ENCODE measurements at regions not wholly inside any gene's neighbourhood (a gene's known extent, or its start where the extent isn't known, plus 50 kb on each side); places are given as distances from the start of the nearest gene placed in this dataset.

DNA sequence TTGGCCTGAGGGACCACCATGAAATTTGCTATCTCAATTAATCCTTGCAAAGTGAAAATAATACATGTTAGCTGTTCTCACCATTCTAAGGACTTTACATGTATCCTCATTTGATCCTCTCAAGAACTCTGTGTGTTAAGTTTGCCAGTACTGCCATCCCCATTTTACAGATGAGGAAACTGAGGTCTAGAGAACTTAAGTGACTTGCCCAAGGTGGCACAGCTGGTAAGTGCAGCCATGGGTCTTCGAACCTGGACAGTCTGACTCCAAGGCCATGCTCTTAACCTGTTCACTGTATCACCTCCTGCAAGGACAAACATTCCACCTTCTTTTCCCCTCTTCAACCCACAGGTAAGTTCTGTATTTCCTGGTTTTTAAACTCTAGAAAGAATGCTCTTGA, 85.3 kb upstream of the NFE2L3 start:
- no peaks in the 10 kb centered on the region for H3K4me1 ChIP-seq (ENCODE audit: control insufficient read depth in 2 of 2, insufficient read depth in 2 of 2, low read length in 1 of 2)
- WGBS, 2 donors: 83 to 90% methylated on average over 1 of the region's 1 CpG
- no peak overlapping the region for H3K4me3 ChIP-seq (ENCODE audit: low read depth in 1 of 2, low read length in 2 of 2)
- H3K9me3 ChIP-seq (ENCODE audit: control insufficient read depth in 2 of 2, insufficient read depth in 1 of 2, low read depth in 1 of 2, low read length in 1 of 2): no peaks in the 10 kb centered on the region
- no peaks in the 10 kb centered on the region for H3K36me3 ChIP-seq (ENCODE audit: control insufficient read depth in 2 of 2, insufficient read depth in 2 of 2, low read length in 1 of 2)
- H3K27me3 ChIP-seq (ENCODE audit: control insufficient read depth in 1 of 2, insufficient read depth in 2 of 2, low read length in 2 of 2): no peaks in the 10 kb centered on the region
- H3K27ac ChIP-seq (ENCODE audit: low read depth in 2 of 2, low read length in 1 of 2): no peak overlapping the region

GRCh38 chr7:26070290-26070689, 81.7 kb upstream of the NFE2L3 start:
- no peak overlapping the region for H3K4me3 ChIP-seq (ENCODE audit: low read depth in 1 of 2, low read length in 2 of 2)
- no peaks in the 10 kb centered on the region for H3K36me3 ChIP-seq (ENCODE audit: control insufficient read depth in 2 of 2, insufficient read depth in 2 of 2, low read length in 1 of 2)
- no peaks in the 10 kb centered on the region for H3K27me3 ChIP-seq (ENCODE audit: control insufficient read depth in 1 of 2, insufficient read depth in 2 of 2, low read length in 2 of 2)
- no peak overlapping the region for H3K27ac ChIP-seq (ENCODE audit: low read depth in 2 of 2, low read length in 1 of 2)
- H3K4me1 ChIP-seq (ENCODE audit: control insufficient read depth in 2 of 2, insufficient read depth in 2 of 2, low read length in 1 of 2): no peaks in the 10 kb centered on the region
- WGBS, 2 donors: 72 to 85% methylated on average over 2 of the region's 2 CpGs
- no peaks in the 10 kb centered on the region for H3K9me3 ChIP-seq (ENCODE audit: control insufficient read depth in 2 of 2, insufficient read depth in 1 of 2, low read depth in 1 of 2, low read length in 1 of 2)

- Histone ChIP-seq H3K4me3 (ENCODE audit: low read depth in 1 of 2, low read length in 2 of 2) (no peak overlapping the region), H3K9me3 (ENCODE audit: control insufficient read depth in 2 of 2, insufficient read depth in 1 of 2, low read depth in 1 of 2, low read length in 1 of 2) (no peaks in the 10 kb centered on the region), H3K27me3 (ENCODE audit: control insufficient read depth in 1 of 2, insufficient read depth in 2 of 2, low read length in 2 of 2) (no peaks in the 10 kb centered on the region), H3K36me3 (ENCODE audit: control insufficient read depth in 2 of 2, insufficient read depth in 2 of 2, low read length in 1 of 2) (no peaks in the 10 kb centered on the region), H3K27ac (ENCODE audit: low read depth in 2 of 2, low read length in 1 of 2) (no peak overlapping the region), H3K4me1 (ENCODE audit: control insufficient read depth in 2 of 2, insufficient read depth in 2 of 2, low read length in 1 of 2) (no peaks in the 10 kb centered on the region)
- 70 to 80% methylated on average over 4 of the region's 4 CpGs for WGBS, 2 donors
These were observed 80.2 kb upstream of the NFE2L3 start for GRCh38 chr7:26071622-26072456.

DNA sequence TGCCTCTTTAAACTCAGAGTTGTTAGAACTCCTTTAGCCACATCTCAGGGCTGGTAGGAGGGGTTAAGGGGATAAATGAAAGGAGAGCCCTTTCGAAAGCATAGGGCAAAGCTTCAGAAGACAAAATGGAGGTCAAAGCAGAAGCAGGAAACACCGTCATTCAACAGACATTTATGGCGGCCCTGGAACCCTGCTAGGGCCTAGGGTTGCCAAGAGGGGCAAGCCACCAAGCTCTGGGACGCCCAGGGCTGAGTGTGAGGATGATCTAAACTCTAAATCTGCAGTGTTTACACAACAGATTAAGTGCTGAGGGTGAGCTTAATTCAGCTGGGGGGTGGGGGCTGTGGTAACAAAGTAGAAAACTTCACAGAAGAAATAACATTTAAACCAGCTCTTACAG, 79.0 kb upstream of the NFE2L3 start:
- 62 to 63% methylated on average over 4 of the region's 4 CpGs for WGBS, 2 donors
- no peaks in the 10 kb centered on the region for H3K36me3 ChIP-seq (ENCODE audit: control insufficient read depth in 2 of 2, insufficient read depth in 2 of 2, low read length in 1 of 2)
- no peak overlapping the region for H3K4me3 ChIP-seq (ENCODE audit: low read depth in 1 of 2, low read length in 2 of 2)
- H3K27me3 ChIP-seq (ENCODE audit: control insufficient read depth in 1 of 2, insufficient read depth in 2 of 2, low read length in 2 of 2): no peaks in the 10 kb centered on the region
- no peaks in the 10 kb centered on the region for H3K4me1 ChIP-seq (ENCODE audit: control insufficient read depth in 2 of 2, insufficient read depth in 2 of 2, low read length in 1 of 2)
- no peak overlapping the region for H3K27ac ChIP-seq (ENCODE audit: low read depth in 2 of 2, low read length in 1 of 2)
- H3K9me3 ChIP-seq (ENCODE audit: control insufficient read depth in 2 of 2, insufficient read depth in 1 of 2, low read depth in 1 of 2, low read length in 1 of 2): no peaks in the 10 kb centered on the region

- peaks cover 0 to 3% of the 10 kb centered on the region in 2 donors for H3K4me1 ChIP-seq (ENCODE audit: control insufficient read depth in 2 of 2, insufficient read depth in 2 of 2, low read length in 1 of 2)
- H3K27me3 ChIP-seq (ENCODE audit: control insufficient read depth in 1 of 2, insufficient read depth in 2 of 2, low read length in 2 of 2): no peaks in the 10 kb centered on the region
- WGBS, 2 donors: 81 to 84% methylated on average over 4 of the region's 4 CpGs
- H3K9me3 ChIP-seq (ENCODE audit: control insufficient read depth in 2 of 2, insufficient read depth in 1 of 2, low read depth in 1 of 2, low read length in 1 of 2): no peaks in the 10 kb centered on the region
- H3K4me3 ChIP-seq (ENCODE audit: low read depth in 1 of 2, low read length in 2 of 2): no peak overlapping the region
- no peak overlapping the region for H3K27ac ChIP-seq (ENCODE audit: low read depth in 2 of 2, low read length in 1 of 2)
- no peaks in the 10 kb centered on the region for H3K36me3 ChIP-seq (ENCODE audit: control insufficient read depth in 2 of 2, insufficient read depth in 2 of 2, low read length in 1 of 2)
These were observed 77.1 kb upstream of the NFE2L3 start for GRCh38 chr7:26074919-26075318.

DNA sequence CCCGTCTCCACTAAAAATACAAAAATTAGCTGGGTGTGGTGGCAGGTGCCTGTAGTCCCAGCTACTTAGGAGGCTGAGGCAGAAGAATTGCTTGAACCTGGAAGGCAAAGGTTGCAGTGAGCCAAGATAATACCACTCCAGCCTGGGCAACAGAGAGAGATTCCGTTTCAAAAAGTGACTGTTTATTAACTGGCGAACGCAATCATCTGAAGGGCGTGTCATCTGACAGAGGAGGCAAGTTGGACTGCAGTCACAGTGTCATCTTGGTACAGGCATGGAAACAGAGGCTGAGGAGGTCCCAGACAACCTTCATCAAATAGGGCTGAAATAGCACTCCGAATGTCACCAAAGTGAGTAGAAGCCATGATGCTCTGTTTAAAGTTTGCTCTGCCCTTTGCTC, 75.3 kb upstream of the NFE2L3 start:
- H3K4me1 ChIP-seq (ENCODE audit: control insufficient read depth in 2 of 2, insufficient read depth in 2 of 2, low read length in 1 of 2): peaks cover 0 to 3% of the 10 kb centered on the region in 2 donors
- WGBS, 2 donors: 74 to 89% methylated on average over 6 of the region's 6 CpGs
- no peaks in the 10 kb centered on the region for H3K36me3 ChIP-seq (ENCODE audit: control insufficient read depth in 2 of 2, insufficient read depth in 2 of 2, low read length in 1 of 2)
- H3K27ac ChIP-seq (ENCODE audit: low read depth in 2 of 2, low read length in 1 of 2): no peak overlapping the region
- H3K4me3 ChIP-seq (ENCODE audit: low read depth in 1 of 2, low read length in 2 of 2): no peak overlapping the region
- no peaks in the 10 kb centered on the region for H3K9me3 ChIP-seq (ENCODE audit: control insufficient read depth in 2 of 2, insufficient read depth in 1 of 2, low read depth in 1 of 2, low read length in 1 of 2)
- no peaks in the 10 kb centered on the region for H3K27me3 ChIP-seq (ENCODE audit: control insufficient read depth in 1 of 2, insufficient read depth in 2 of 2, low read length in 2 of 2)

DNA sequence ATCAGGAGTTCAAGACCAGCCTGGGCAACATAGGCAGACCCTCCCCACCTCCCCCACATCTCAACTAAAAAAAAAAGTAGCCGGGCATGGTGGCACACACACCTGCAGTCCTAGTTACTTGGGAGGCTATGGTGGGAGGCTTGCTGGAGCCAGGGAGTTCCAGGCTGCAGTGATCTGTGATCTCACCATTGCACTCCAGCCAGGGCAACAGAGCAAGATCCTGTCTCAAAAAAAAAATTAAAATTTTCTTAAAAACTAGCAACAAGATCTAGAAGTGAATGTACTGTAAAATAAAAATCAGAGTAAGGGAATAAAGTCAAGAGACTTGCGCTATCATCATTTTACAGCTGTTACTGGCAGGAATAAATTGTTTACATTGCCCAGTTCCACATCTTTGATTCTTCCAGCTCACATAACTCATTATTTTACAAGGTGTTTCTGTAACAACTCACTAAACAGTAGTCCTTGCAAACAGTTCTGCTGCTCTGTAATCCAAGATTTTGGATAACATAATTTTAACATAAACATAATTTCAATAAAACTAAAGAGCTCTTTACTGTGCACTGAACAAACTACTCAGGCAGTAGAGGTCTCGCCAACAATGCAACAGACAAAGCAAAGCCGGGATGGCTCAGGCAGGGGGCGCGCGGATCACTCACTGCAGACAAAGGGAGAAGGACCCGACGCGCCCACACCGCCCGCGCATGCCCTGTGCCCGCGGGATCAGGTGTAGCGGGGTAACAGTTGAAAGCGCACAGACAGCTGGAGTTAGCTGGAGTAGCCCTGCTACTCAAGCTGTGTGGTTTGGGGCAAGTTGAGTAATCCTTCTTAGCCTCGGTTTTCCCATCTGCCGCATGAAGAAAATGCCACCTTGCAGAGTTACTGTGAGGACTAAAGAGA, 73.3 kb upstream of the NFE2L3 start:
- no peak overlapping the region for H3K27ac ChIP-seq (ENCODE audit: low read depth in 2 of 2, low read length in 1 of 2)
- H3K4me3 ChIP-seq (ENCODE audit: low read depth in 1 of 2, low read length in 2 of 2): no peak overlapping the region
- 14 to 15% methylated on average over 19 of the region's 19 CpGs for WGBS, 2 donors
- H3K9me3 ChIP-seq (ENCODE audit: control insufficient read depth in 2 of 2, insufficient read depth in 1 of 2, low read depth in 1 of 2, low read length in 1 of 2): no peaks in the 10 kb centered on the region
- H3K36me3 ChIP-seq (ENCODE audit: control insufficient read depth in 2 of 2, insufficient read depth in 2 of 2, low read length in 1 of 2): no peaks in the 10 kb centered on the region
- H3K4me1 ChIP-seq (ENCODE audit: control insufficient read depth in 2 of 2, insufficient read depth in 2 of 2, low read length in 1 of 2): peaks cover 0 to 3% of the 10 kb centered on the region in 2 donors
- H3K27me3 ChIP-seq (ENCODE audit: control insufficient read depth in 1 of 2, insufficient read depth in 2 of 2, low read length in 2 of 2): no peaks in the 10 kb centered on the region

DNA sequence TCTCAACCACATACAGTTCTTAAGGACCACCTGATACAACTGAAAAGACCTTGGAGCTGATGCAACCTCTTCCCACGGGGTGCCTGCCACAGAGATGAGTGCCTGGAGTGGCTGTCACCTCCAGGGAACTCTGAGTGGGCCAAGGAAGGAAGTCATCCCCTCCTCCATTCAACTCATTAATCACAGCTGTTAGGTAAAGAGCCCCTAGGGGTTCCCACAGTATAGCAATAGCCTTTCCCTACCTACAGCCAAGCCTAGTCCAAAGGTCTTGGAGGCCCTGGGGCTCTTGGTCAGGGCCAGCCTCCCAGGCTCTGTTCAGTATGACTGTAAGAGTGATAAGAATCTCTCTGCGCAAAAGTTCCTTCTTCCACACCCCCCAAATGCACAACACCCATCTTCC, 70.4 kb upstream of the NFE2L3 start:
- H3K27me3 ChIP-seq (ENCODE audit: control insufficient read depth in 1 of 2, insufficient read depth in 2 of 2, low read length in 2 of 2): no peaks in the 10 kb centered on the region
- whole genome bisulfite sequencing, 2 donors: 54 to 63% methylated on average over 2 of the region's 2 CpGs
- no peak overlapping the region for H3K4me3 ChIP-seq (ENCODE audit: low read depth in 1 of 2, low read length in 2 of 2)

DNA sequence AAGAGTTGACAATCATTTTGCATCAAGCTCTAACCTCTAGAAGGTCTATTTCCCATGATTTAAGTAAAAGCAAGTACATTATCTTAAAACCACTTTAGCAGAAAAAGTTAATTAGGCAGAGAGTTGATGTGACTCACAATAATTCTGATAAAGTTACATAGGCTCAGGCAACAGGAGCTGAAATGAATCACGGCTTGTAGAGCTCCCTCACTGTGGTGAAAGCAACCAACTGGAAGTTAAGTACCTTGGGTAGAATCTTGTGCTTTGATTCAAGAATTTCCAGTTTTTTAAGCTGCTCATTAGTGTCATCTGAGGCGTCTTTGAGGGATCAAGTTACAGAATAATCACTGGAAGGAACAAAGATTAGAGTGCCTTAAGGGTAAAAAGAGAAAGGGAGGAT, 68.9 kb upstream of the NFE2L3 start:
- no peaks in the 10 kb centered on the region for H3K36me3 ChIP-seq (ENCODE audit: control insufficient read depth in 2 of 2, insufficient read depth in 2 of 2, low read length in 1 of 2)
- H3K4me1 ChIP-seq (ENCODE audit: control insufficient read depth in 2 of 2, insufficient read depth in 2 of 2, low read length in 1 of 2): peaks cover 0 to 5% of the 10 kb centered on the region in 2 donors
- H3K27me3 ChIP-seq (ENCODE audit: control insufficient read depth in 1 of 2, insufficient read depth in 2 of 2, low read length in 2 of 2): no peaks in the 10 kb centered on the region
- 30 to 45% methylated on average over 2 of the region's 2 CpGs for WGBS, 2 donors
- H3K9me3 ChIP-seq (ENCODE audit: control insufficient read depth in 2 of 2, insufficient read depth in 1 of 2, low read depth in 1 of 2, low read length in 1 of 2): no peaks in the 10 kb centered on the region
- H3K27ac ChIP-seq (ENCODE audit: low read depth in 2 of 2, low read length in 1 of 2): no peak overlapping the region
- no peak overlapping the region for H3K4me3 ChIP-seq (ENCODE audit: low read depth in 1 of 2, low read length in 2 of 2)

More for the DNA sequence above, 70.4 kb upstream of the NFE2L3 start:
- no peak overlapping the region for H3K27ac ChIP-seq (ENCODE audit: low read depth in 2 of 2, low read length in 1 of 2)
- no peaks in the 10 kb centered on the region for H3K9me3 ChIP-seq (ENCODE audit: control insufficient read depth in 2 of 2, insufficient read depth in 1 of 2, low read depth in 1 of 2, low read length in 1 of 2)
- no peaks in the 10 kb centered on the region for H3K36me3 ChIP-seq (ENCODE audit: control insufficient read depth in 2 of 2, insufficient read depth in 2 of 2, low read length in 1 of 2)
- peaks cover 0 to 3% of the 10 kb centered on the region in 2 donors for H3K4me1 ChIP-seq (ENCODE audit: control insufficient read depth in 2 of 2, insufficient read depth in 2 of 2, low read length in 1 of 2)

All from esophagus (tissue), 2 donors.